ENCODE measurements at regions not wholly inside any gene's neighbourhood (a gene's known extent, or its start where the extent isn't known, plus 50 kb on each side); places are given as distances from the start of the nearest gene placed in this dataset.

GRCh38 chr18:55818284-55818683, 230.3 kb upstream of the TCF4 start:
- Histone ChIP-seq H3K36me3 (ENCODE audit: control insufficient read depth, insufficient read depth, low read length) (no peaks in the 10 kb centered on the region), H3K9ac (ENCODE audit: insufficient read depth in 1 of 2, low read depth in 2 of 2, low read length in 2 of 2) (no peak overlapping the region), H3K79me2 (ENCODE audit: control insufficient read depth, insufficient read depth, low read length) (no peaks in the 10 kb centered on the region), H3K4me2 (ENCODE audit: insufficient read depth, low read length) (no peak overlapping the region), H3K9me3 (replicated peaks; ENCODE audit: control insufficient read depth, insufficient read depth, low read depth, low read length) (no peaks in the 10 kb centered on the region), H3K4me3 (no peak overlapping the region), H2AFZ (ENCODE audit: low read depth, low read length) (no peak overlapping the region), H3K27ac (ENCODE audit: extremely low read depth, low read depth, low read length) (no peak overlapping the region), H3K4me1 (replicated peaks in 1 of 2; ENCODE audit: control insufficient read depth in 2 of 2, insufficient read depth in 2 of 2, low read length in 2 of 2) (no peaks in the 10 kb centered on the region), H3K9me1 (ENCODE audit: control insufficient read depth, insufficient read depth, low read length) (no peaks in the 10 kb centered on the region), H3K27me3 (ENCODE audit: control insufficient read depth in 2 of 2, insufficient read depth in 2 of 2, low read length in 2 of 2) (no peaks in the 10 kb centered on the region), H4K20me1 (replicated peaks; ENCODE audit: control insufficient read depth, insufficient read depth, low read length) (no peaks in the 10 kb centered on the region)
- WGBS (ENCODE audit: insufficient coverage, low coverage, missing lambda C conversion rate), result 21% methylated on average over 1 of the region's 1 CpG
- no peak for TF ChIP-seq RFX7 (CRISPR knock-in tag; IDR thresholded peaks at IDR 0.05)
- no peak for TF ChIP-seq IFI16 (CRISPR knock-in tag; IDR thresholded peaks at IDR 0.05)
- no peak for TF ChIP-seq SMARCA4 (IDR thresholded peaks at IDR 0.05)
- no peak for TF ChIP-seq TRIM28 (IDR thresholded peaks at IDR 0.05)
- in situ Hi-C loops (cut with MboI), result no loop called here
- no peak for DNase-seq (ENCODE audit: extremely low read depth in 1 of 4, low spot score in 3 of 4)
- no TSS peak for BruUV-seq (replicated peaks)
- no peak for ATAC-seq
- intact Hi-C loops (cut with micrococcal nuclease), result no loop called here
- no peak for FAIRE-seq
- CTCF ChIA-PET (ENCODE audit: low intra/inter-chr PET ratio), result interaction anchor here (0.5 kb wide), 1 partner anchor 1031 kb away, joined by 3 read pairs; no protein-coding TSS in a partner anchor
- POLR2A ChIA-PET, result no interaction called here

GRCh38 chr18:55811925-55812324, 223.9 kb upstream of the TCF4 start:
- DNase-seq (ENCODE audit: extremely low read depth in 1 of 4, low spot score in 3 of 4) (no peak), ATAC-seq (no peak), FAIRE-seq (no peak)
- in situ Hi-C loops (cut with MboI), result no loop called here
- H3K4me2 ChIP-seq (ENCODE audit: insufficient read depth, low read length), result no peak overlapping the region
- H3K27me3 ChIP-seq (ENCODE audit: control insufficient read depth in 2 of 2, insufficient read depth in 2 of 2, low read length in 2 of 2), result no peaks in the 10 kb centered on the region
- H2AFZ ChIP-seq (ENCODE audit: low read depth, low read length), result no peak overlapping the region
- H3K9me1 ChIP-seq (ENCODE audit: control insufficient read depth, insufficient read depth, low read length), result no peaks in the 10 kb centered on the region
- no peak overlapping the region for H3K9ac ChIP-seq (ENCODE audit: insufficient read depth in 1 of 2, low read depth in 2 of 2, low read length in 2 of 2)
- no peaks in the 10 kb centered on the region for H3K9me3 ChIP-seq (replicated peaks; ENCODE audit: control insufficient read depth, insufficient read depth, low read depth, low read length)
- intact Hi-C loops (cut with micrococcal nuclease), result no loop called here
- CTCF ChIA-PET (ENCODE audit: low intra/inter-chr PET ratio), result no interaction called here
- POLR2A ChIA-PET, result no interaction called here
- BruUV-seq (replicated peaks), result no TSS peak
- no peak overlapping the region for H3K27ac ChIP-seq (ENCODE audit: extremely low read depth, low read depth, low read length)
- H3K4me1 ChIP-seq (replicated peaks in 1 of 2; ENCODE audit: control insufficient read depth in 2 of 2, insufficient read depth in 2 of 2, low read length in 2 of 2), result no peaks in the 10 kb centered on the region
- WGBS (ENCODE audit: insufficient coverage, low coverage, missing lambda C conversion rate), result 13% methylated on average over 3 of the region's 3 CpGs
- no peaks in the 10 kb centered on the region for H3K36me3 ChIP-seq (ENCODE audit: control insufficient read depth, insufficient read depth, low read length)
- no peaks in the 10 kb centered on the region for H3K79me2 ChIP-seq (ENCODE audit: control insufficient read depth, insufficient read depth, low read length)
- no peak overlapping the region for H3K4me3 ChIP-seq
- no peaks in the 10 kb centered on the region for H4K20me1 ChIP-seq (replicated peaks; ENCODE audit: control insufficient read depth, insufficient read depth, low read length)
- no peak for TF ChIP-seq SUPT5H (IDR thresholded peaks at IDR 0.05)
- no peak for TF ChIP-seq ZNF707 (CRISPR knock-in tag; conservative IDR thresholded peaks at IDR 0.05)
- TF ChIP-seq ELF4 (CRISPR knock-in tag; IDR thresholded peaks at IDR 0.05), result no peak
- no peak for TF ChIP-seq MYBL2 (IDR thresholded peaks at IDR 0.05; ENCODE audit: low read depth)
- no peak for TF ChIP-seq MYBL2 (CRISPR knock-in tag; IDR thresholded peaks at IDR 0.05; ENCODE audit: borderline replicate concordance)
- no peak for TF ChIP-seq PRDM10 (IDR thresholded peaks at IDR 0.05; ENCODE audit: partially characterized antibody)
- no peak for TF ChIP-seq SMAD3 (CRISPR knock-in tag; conservative IDR thresholded peaks at IDR 0.05)
- TF ChIP-seq ZNF121 (CRISPR knock-in tag; conservative IDR thresholded peaks at IDR 0.05), result no peak
- no peak for TF ChIP-seq RHOXF2B (CRISPR knock-in tag; conservative IDR thresholded peaks at IDR 0.05)
- TF ChIP-seq ZSCAN32 (CRISPR knock-in tag; IDR thresholded peaks at IDR 0.05), result no peak
- TF ChIP-seq THAP7 (CRISPR knock-in tag; IDR thresholded peaks at IDR 0.05), result no peak
